Pancreas (tissue), 10 donors: ENCODE measurements at regions not wholly inside any gene's neighbourhood (a gene's known extent, or its start where the extent isn't known, plus 50 kb on each side); places are given as distances from the start of the nearest gene placed in this dataset.

Experiments
- ATAC-seq, 4 donors: fragments of 200-7000 bp; cut with Tn5 transposase; one replicate each; pipeline versions ENCODE4 v1.8.0 to v1.9.1; 2020; ENCODE audit warnings: mild to moderate bottlenecking in 4 of 4, moderate library complexity in 4 of 4
- DNase-seq, 6 donors: peaks; one replicate each; pipeline ENCODE4 v3.0.0-alpha.2; 2020
- FAIRE-seq: peaks from 2 replicates; lab custom pipeline; 2012; peaks lifted over from hg19 to GRCh38; lab: Jason Lieb, UNC
- H3K27ac ChIP-seq, 4 donors: fragments of 200-600 bp; sonication (generic); 1 replicate in 3 of 4; 2 replicates in 1 of 4; pipeline versions ENCODE4 v1.5.0 to v1.8.0; 2020
- H3K27me3 ChIP-seq, 4 donors: fragments of 200-600 bp; one replicate each; pipeline ENCODE4 v1.8.0; 2021
- H3K36me3 ChIP-seq, 3 donors: fragments of 200-600 bp; sonication (generic) in 1 of 3; one replicate each; pipeline versions ENCODE4 v1.5.0 to v1.8.0; 2020 to 2021
- H3K4me1 ChIP-seq, 3 donors: fragments of 200-600 bp; one replicate each; pipeline ENCODE4 v1.8.0; 2021
- H3K4me3 ChIP-seq, 4 donors: fragments of 200-600 bp; sonication (generic) in 2 of 4; one replicate each; pipeline versions ENCODE4 v1.5.0 to v1.8.0; 2020 to 2021
- H3K9me3 ChIP-seq, 4 donors: fragments of 200-600 bp; one replicate each; pipeline ENCODE4 v1.8.0; 2021
- WGBS, 2 donors: extraction: QIAGEN DNeasy Blood & Tissue Kit; methylation state at CpG; one replicate each; pipeline ENCODE4 v1.1.7; 2013; 5-methylcytosine and 5-hydroxymethylcytosine counted together
- intact Hi-C, 3 donors: fragments of 100-400 bp; cut with DNase I; formaldehyde crosslinking; loops; one replicate each; pipeline versions ENCODE4 v1.11.1 to v1.14.2; 2022
- TF ChIP-seq, protein P1 (sequence below), 4 donors: fragments of 200-600 bp; sonication (generic) in 3 of 4; IDR thresholded peaks; one replicate each; pipeline versions ENCODE4 v1.5.0 to v1.8.0; 2021; ENCODE audit warnings: antibody characterized with exemption in 4 of 4
- donor health status: healthy with polysubstance abuse.
- donor health status: DM: no; HTN: no; CAD: no; lungs with moderate emphysema.
- donor health status: DM: no; HTN: no; CAD: no.
- donor health status: control.
- donor health status: control.
- donor health status: Bipolar disorder and iron deficiency.
- donor health status: DM: yes; HTN: yes; CAD: no.
- donor health status: DM: no; HTN: no; CAD: no.
- donor health status: DM: no; HTN: no; CAD: no.
- donor health status: DM: yes; HTN: yes; CAD: no.

DNA sequence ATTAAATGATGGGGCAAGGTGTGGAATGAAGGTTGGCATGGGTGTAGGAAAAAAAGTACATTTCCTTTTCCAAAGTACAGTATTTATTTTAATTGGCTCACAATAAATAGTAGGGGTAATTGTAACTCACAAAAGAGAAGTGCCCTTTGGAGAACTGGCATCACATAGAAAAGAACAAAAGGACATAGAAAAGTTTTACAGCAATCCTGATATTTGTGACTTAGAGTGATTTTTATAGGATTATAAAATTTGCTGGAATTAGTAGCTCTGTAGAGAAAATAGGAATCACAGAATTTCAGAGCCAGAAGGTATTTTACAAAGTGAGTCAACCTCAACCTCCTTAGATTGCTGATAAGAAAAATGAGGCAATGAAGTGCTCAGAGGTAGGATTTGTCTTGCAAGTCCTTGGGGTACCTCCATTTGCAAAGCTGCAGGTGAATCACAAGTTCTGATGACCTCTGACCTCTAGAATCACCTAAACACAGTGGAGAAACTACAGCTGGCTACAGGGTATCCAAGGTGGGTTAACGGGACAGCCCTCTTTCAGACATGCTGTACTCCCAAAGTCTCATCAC is 133.6 kb downstream of the SOCS6 start:
- 67 to 80% methylated on average over 1 of the region's 1 CpG for WGBS, 2 donors
- TF ChIP-seq, protein P1, sequence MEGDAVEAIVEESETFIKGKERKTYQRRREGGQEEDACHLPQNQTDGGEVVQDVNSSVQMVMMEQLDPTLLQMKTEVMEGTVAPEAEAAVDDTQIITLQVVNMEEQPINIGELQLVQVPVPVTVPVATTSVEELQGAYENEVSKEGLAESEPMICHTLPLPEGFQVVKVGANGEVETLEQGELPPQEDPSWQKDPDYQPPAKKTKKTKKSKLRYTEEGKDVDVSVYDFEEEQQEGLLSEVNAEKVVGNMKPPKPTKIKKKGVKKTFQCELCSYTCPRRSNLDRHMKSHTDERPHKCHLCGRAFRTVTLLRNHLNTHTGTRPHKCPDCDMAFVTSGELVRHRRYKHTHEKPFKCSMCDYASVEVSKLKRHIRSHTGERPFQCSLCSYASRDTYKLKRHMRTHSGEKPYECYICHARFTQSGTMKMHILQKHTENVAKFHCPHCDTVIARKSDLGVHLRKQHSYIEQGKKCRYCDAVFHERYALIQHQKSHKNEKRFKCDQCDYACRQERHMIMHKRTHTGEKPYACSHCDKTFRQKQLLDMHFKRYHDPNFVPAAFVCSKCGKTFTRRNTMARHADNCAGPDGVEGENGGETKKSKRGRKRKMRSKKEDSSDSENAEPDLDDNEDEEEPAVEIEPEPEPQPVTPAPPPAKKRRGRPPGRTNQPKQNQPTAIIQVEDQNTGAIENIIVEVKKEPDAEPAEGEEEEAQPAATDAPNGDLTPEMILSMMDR (IDR thresholded peaks at IDR 0.05) = no peak
- H3K4me3 ChIP-seq = no peak overlapping the region
- no peaks in the 10 kb centered on the region for H3K27me3 ChIP-seq
- peak overlapping the region in 2 of 4 donors; percentile 55 to 60 for H3K27ac ChIP-seq
- no peaks in the 10 kb centered on the region for H3K36me3 ChIP-seq
- DNase-seq (no peak), FAIRE-seq (no peak), ATAC-seq (peak in 2 of 4 donors; percentile 9 to 10)
- no peaks in the 10 kb centered on the region for H3K9me3 ChIP-seq
- peaks cover 0 to 12% (median 3%) of the 10 kb centered on the region in 3 donors for H3K4me1 ChIP-seq
- intact Hi-C loops = no loop called here

DNA sequence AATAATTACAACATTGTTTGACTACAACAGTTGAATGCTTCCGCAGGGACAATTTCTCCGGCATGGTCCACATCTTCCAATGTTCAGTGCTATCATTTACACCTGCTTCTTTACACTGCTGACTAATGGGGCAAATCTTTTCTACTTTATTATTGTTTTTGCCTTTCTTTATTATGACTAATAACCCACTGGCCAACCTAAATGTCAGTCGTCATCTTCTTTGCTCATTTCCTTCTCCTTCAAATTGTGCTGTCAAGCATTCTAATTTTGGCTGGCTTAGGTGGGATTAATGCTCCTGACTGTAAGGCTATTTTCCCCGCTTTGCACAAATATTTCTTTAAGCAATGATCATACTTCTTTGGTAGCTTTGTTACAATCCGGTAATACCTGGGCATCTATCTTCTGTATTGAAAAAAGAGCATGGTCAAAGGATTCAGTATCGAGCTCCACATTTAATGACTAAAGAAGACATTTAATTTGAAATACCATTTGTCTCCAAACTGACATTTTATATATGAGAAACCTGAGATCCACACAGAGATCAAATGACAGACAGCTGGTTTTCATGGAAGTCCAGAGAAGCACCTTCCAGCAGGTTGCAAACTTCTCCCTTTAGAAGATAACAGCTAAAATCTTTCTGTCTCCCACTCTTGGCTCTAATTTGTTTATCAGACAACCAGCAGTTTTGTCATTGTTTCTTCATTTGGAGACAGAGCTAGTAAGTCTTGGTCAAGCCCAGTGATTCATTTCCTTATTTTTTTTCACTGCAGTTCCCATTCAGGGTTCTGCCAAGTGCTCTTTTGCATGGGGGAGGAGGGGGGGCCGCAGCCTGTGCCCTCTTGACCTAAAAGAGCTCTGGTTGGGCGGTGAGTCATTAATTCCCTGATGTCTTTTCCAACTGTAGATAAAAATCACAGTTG is 132.9 kb downstream of the SOCS6 start:
- peak; percentile 84 to 91 (median 90) for ATAC-seq
- Histone ChIP-seq H3K4me1 (peaks cover 0 to 12% (median 3%) of the 10 kb centered on the region in 3 donors), H3K27ac (peak overlapping the region in 2 of 4 donors; percentile 25 to 69), H3K9me3 (no peaks in the 10 kb centered on the region), H3K27me3 (no peaks in the 10 kb centered on the region), H3K4me3 (no peak overlapping the region), H3K36me3 (no peaks in the 10 kb centered on the region)
- WGBS, 2 donors = 67 to 68% methylated on average over 8 of the region's 8 CpGs
- TF ChIP-seq, protein P1 (IDR thresholded peaks at IDR 0.05) = no peak
- FAIRE-seq = no peak
- intact Hi-C loops = no loop called here
- peak in 4 of 6 donors; percentile 44 to 71 (median 60) for DNase-seq

DNA sequence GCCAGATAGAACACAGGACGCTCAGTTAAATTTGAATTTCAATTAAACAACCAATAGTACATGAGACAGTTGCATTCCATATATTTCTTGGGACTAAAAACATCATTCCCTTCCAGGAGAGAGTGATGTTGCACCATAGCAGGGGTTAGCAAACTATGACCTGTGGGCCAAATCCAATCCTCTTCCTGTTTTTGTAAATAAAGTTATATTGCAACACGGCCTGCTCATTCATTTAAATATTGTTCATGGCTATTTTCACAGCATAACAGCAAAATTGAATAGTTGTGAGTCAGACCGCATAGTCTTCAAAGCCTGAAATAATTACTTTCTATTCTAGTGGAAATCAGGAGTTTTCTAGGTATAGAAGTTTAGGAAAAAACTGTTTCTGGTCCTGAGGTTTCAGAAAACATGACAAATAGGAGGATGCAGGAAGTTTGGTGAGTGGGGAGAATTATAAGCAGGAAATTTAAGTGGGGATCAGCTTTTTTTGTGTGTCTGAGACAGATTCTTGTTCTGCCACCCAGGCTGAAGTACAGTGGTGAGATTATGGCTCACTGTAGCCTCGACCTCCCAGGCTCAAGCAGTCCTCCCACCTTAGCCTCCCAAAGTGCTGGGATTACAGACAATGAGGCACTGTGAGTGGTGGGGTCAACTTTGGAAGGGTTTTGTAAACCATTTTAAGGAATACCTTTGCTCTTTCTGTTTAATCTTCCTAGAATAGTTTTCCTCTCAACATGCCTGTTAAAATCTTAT is 131.5 kb downstream of the SOCS6 start:
- FAIRE-seq (no peak), ATAC-seq (peak in 1 of 4 donors; percentile 7), DNase-seq (no peak)
- Histone ChIP-seq H3K4me3 (no peak overlapping the region), H3K36me3 (no peaks in the 10 kb centered on the region), H3K4me1 (peaks cover 0 to 12% (median 3%) of the 10 kb centered on the region in 3 donors), H3K27ac (peak overlapping the region in 1 of 4 donors; percentile 2), H3K27me3 (no peaks in the 10 kb centered on the region), H3K9me3 (no peaks in the 10 kb centered on the region)
- intact Hi-C loops = no loop called here
- TF ChIP-seq, protein P1 (IDR thresholded peaks at IDR 0.05) = no peak
- 67 to 84% methylated on average over 4 of the region's 4 CpGs for WGBS, 2 donors

DNA sequence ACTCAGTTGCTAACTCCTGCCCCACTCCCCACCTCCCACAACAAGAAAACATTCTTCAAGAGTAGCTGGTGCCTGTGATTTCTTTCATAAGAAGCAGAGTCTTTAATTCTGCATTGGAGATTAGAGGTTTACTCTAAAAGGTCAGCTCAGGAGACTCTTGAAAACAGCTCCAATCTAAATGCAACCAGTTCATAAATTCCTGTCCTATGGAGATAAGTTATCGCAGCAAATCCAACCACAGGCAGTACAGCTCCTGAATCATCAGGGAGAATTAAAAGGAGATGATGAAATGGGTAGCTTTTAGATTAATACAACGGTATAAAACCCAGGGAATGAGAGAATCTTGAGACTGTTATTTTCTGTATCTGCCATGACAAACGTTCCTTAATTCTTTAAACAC is 130.7 kb downstream of the SOCS6 start:
- no peaks in the 10 kb centered on the region for H3K9me3 ChIP-seq
- no peak for DNase-seq
- TF ChIP-seq, protein P1 (IDR thresholded peaks at IDR 0.05) = no peak
- intact Hi-C loops = no loop called here
- ATAC-seq = no peak
- H3K4me1 ChIP-seq = peaks cover 0 to 12% (median 3%) of the 10 kb centered on the region in 3 donors
- no peak overlapping the region for H3K4me3 ChIP-seq
- no peak for FAIRE-seq
- H3K27ac ChIP-seq = no peak overlapping the region
- no peaks in the 10 kb centered on the region for H3K36me3 ChIP-seq
- WGBS, 2 donors = 40% methylated on average over 3 of the region's 3 CpGs
- H3K27me3 ChIP-seq = no peaks in the 10 kb centered on the region
